SH-SY5Y (cell line): ENCODE measurements at regions not wholly inside any gene's neighbourhood (a gene's known extent, or its start where the extent isn't known, plus 50 kb on each side); places are given as distances from the start of the nearest gene placed in this dataset.

Source experiments
- GATA2 ChIP-seq: IDR thresholded peaks from 2 replicates; pipeline ENCODE4 v1.6.1; 2011; ENCODE audit warnings: mild to moderate bottlenecking, low read depth, low read length
- GATA3 ChIP-seq: IDR thresholded peaks from 2 replicates; pipeline ENCODE4 v1.6.1; 2011; ENCODE audit warnings: low read depth, mild to moderate bottlenecking, low read length, moderate library complexity

DNA sequence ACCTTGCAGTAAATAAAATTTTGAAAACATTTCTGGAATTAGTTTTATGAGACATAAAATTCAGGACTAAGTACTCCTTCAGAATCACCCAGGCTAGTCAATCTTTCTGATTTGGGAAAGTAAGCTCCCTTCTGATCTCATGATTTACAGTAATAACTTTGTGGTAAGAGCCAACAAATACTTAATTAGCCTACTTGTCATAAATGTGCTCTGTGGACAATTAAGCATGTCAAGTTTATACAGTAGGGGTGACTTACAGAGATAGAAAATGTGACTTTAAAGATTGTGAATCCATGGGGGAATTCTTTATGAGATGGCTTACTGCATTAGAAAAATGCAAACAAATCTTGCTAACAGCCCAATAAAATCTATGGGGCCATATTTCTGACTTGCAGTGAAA lies 616.9 kb upstream of the GHITM start:
- TF ChIP-seq GATA2, result no peak
- no peak for TF ChIP-seq GATA3
